ENCODE measurements at regions not wholly inside any gene's neighbourhood (a gene's known extent, or its start where the extent isn't known, plus 50 kb on each side); places are given as distances from the start of the nearest gene placed in this dataset.

DNA sequence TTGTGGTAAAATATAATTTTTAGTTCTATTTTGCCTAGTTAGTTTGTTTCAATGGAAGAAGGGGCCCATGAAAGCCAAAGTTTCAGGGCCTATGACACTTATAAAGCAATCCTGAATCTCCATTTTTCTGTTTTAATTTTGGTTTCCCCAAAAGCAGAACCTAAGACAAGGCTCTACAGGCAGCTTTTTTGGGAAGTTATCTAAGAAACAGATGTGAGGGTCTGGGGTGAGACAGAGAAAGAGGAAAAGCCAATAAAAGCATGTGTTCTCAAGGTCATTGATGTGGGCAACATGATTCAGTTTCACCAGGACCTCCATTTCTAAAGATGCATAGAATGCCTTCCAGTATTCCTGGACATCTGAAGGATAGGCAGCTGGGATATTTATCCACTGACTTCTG, 598.5 kb downstream of the PDCD6IP start:
- TF ChIP-seq, protein P1, sequence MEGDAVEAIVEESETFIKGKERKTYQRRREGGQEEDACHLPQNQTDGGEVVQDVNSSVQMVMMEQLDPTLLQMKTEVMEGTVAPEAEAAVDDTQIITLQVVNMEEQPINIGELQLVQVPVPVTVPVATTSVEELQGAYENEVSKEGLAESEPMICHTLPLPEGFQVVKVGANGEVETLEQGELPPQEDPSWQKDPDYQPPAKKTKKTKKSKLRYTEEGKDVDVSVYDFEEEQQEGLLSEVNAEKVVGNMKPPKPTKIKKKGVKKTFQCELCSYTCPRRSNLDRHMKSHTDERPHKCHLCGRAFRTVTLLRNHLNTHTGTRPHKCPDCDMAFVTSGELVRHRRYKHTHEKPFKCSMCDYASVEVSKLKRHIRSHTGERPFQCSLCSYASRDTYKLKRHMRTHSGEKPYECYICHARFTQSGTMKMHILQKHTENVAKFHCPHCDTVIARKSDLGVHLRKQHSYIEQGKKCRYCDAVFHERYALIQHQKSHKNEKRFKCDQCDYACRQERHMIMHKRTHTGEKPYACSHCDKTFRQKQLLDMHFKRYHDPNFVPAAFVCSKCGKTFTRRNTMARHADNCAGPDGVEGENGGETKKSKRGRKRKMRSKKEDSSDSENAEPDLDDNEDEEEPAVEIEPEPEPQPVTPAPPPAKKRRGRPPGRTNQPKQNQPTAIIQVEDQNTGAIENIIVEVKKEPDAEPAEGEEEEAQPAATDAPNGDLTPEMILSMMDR (IDR thresholded peaks at IDR 0.05; ENCODE audit: insufficient read depth, low read length, poor library complexity, severe bottlenecking), result no peak
- no peak for TF ChIP-seq EZH2phosphoT487 (conservative IDR thresholded peaks at IDR 0.05; ENCODE audit: low read length)
